Transverse colon (tissue), 4 donors: ENCODE measurements at regions not wholly inside any gene's neighbourhood (a gene's known extent, or its start where the extent isn't known, plus 50 kb on each side); places are given as distances from the start of the nearest gene placed in this dataset.

Experiments
- DNase-seq: peaks from one replicate; pipeline ENCODE4 v3.0.0-alpha.2; 2019
- H3K27ac ChIP-seq, 4 donors: fragments of 200-600 bp; sonication (generic); 2 replicates each; pipeline ENCODE4 v1.5.1; 2016 to 2018; ENCODE audit warnings: inconsistent platforms in 4 of 4
- H3K27me3 ChIP-seq: fragments of 200-600 bp; sonication (generic); 2 replicates; pipeline ENCODE4 v1.5.1; 2017; ENCODE audit warnings: inconsistent platforms
- H3K36me3 ChIP-seq, 4 donors: fragments of 200-600 bp; sonication (generic); 2 replicates each; pipeline ENCODE4 v1.5.1; 2017 to 2019; ENCODE audit warnings: inconsistent platforms in 4 of 4
- H3K4me1 ChIP-seq, 4 donors: fragments of 200-600 bp; sonication (generic); 2 replicates each; pipeline ENCODE4 v1.5.1; 2017 to 2020; ENCODE audit warnings: inconsistent platforms in 4 of 4
- H3K4me3 ChIP-seq, 4 donors: fragments of 200-600 bp; sonication (generic); 1 replicate in 1 of 4; 2 replicates in 3 of 4; pipeline versions ENCODE4 v1.5.1 to v1.6.1; 2017 to 2019; ENCODE audit warnings: inconsistent platforms in 4 of 4
- H3K9me3 ChIP-seq, 2 donors: fragments of 200-600 bp; sonication (generic); 2 replicates each; pipeline ENCODE4 v1.5.1; 2017 to 2019; ENCODE audit warnings: inconsistent platforms in 2 of 2
- CTCF ChIP-seq, 5 experiments: fragments of 200-600 bp in 3 of 5; fragments of 450-650 bp in 2 of 5; sonication (generic) in 3 of 5; IDR thresholded peaks; 1 replicate in 2 of 5; 2 replicates in 3 of 5; pipeline ENCODE4 v1.5.1; 2016 to 2017; ENCODE audit warnings: antibody characterized with exemption in 5 of 5, inconsistent platforms in 3 of 5, mild to moderate bottlenecking in 2 of 5, moderate library complexity in 1 of 5
- EP300 ChIP-seq: sonication (generic); formaldehyde crosslinking; IDR thresholded peaks from one replicate; pipeline ENCODE4 v1.6.1; 2017; ENCODE audit warnings: antibody characterized with exemption, low read depth
- POLR2A ChIP-seq: fragments of 450-650 bp; IDR thresholded peaks from one replicate; pipeline ENCODE4 v1.6.1; 2016; ENCODE audit warnings: antibody characterized with exemption, mild to moderate bottlenecking, moderate library complexity
- POLR2AphosphoS5 ChIP-seq, 3 donors: sonication (generic); formaldehyde crosslinking; IDR thresholded peaks; one replicate each; pipeline ENCODE4 v1.6.1; 2016; ENCODE audit warnings: antibody characterized with exemption in 3 of 3
- WGBS, 2 donors: methylation state at CpG; one replicate each; pipeline ENCODE4 v1.1.5; 2018; ENCODE audit warnings: low coverage in 1 of 2; 5-methylcytosine and 5-hydroxymethylcytosine counted together
- in situ Hi-C, 4 donors: fragments of 200-750 bp; cut with MboI; loops; one replicate each; pipeline versions ENCODE4 v1.15.0 to v1.15.1; 2017; ENCODE audit warnings: low sequenced_read_pairs in 3 of 4, low pct_ligation_motif_present in 1 of 4, low pct_unique_long_range_greater_than_20kb in 1 of 4
- intact Hi-C: fragments of 100-400 bp; cut with DNase I; formaldehyde crosslinking; loops from one replicate; pipeline ENCODE4 v1.15.1; 2023; ENCODE audit warnings: low total_unique reads

DNA sequence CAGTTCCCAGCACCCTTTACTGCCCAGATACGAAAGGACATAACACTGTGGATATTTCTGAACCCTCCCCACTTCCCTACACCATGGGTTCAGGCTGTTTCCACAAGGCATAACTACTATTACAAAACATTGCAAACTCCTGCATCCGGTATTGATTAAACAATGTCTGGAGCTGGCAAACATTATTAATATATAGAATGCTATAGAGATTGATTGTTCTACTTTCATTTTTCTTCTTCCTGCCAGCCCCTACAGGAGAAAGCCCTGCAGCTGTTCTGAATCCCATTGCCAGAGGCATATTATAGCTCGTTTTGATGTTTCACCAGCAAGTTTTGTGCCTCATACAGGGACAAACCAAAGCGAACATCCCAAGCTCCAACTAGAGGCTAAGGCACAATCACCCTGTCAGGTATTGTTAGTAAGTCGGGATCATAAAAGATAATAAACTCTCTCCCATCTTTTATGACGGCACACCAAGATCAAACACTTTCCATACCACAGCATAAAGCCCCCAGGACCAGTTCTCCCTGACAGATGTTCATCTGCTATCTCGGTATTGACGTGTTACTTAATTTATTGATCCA is 331.1 kb upstream of the NT5E start:
- H3K9me3 ChIP-seq, result no peaks in the 10 kb centered on the region
- H3K27ac ChIP-seq, result no peak overlapping the region
- TF ChIP-seq CTCF (IDR thresholded peaks at IDR 0.05) (no peak), POLR2AphosphoS5 (IDR thresholded peaks at IDR 0.05) (no peak), POLR2A (no peak), EP300 (no peak)
- 50 to 54% methylated on average over 5 to 8 of the region's 8 CpGs for WGBS, 2 donors
- no peak for DNase-seq
- intact Hi-C loops, result no loop called here
- no peak overlapping the region for H3K4me3 ChIP-seq
- no peaks in the 10 kb centered on the region for H3K4me1 ChIP-seq
- H3K36me3 ChIP-seq, result no peaks in the 10 kb centered on the region
- no peaks in the 10 kb centered on the region for H3K27me3 ChIP-seq
- in situ Hi-C loops, result no loop called here

GRCh38 chr6:85118233-85118632 is 331.6 kb upstream of the NT5E start:
- in situ Hi-C loops (no loop called here), intact Hi-C loops (no loop called here)
- Histone ChIP-seq H3K36me3 (no peaks in the 10 kb centered on the region), H3K4me3 (no peak overlapping the region), H3K27ac (no peak overlapping the region), H3K4me1 (no peaks in the 10 kb centered on the region), H3K9me3 (no peaks in the 10 kb centered on the region), H3K27me3 (no peaks in the 10 kb centered on the region)
- no peak for TF ChIP-seq CTCF (IDR thresholded peaks at IDR 0.05)
- TF ChIP-seq EP300, result no peak
- TF ChIP-seq POLR2A, result no peak
- no peak for TF ChIP-seq POLR2AphosphoS5 (IDR thresholded peaks at IDR 0.05)
- no peak for DNase-seq
- 63 to 76% methylated on average over 4 to 5 of the region's 5 CpGs for WGBS, 2 donors

- Histone ChIP-seq H3K9me3 (no peaks in the 10 kb centered on the region), H3K36me3 (no peaks in the 10 kb centered on the region), H3K27ac (no peak overlapping the region), H3K4me3 (no peak overlapping the region), H3K4me1 (no peaks in the 10 kb centered on the region), H3K27me3 (no peaks in the 10 kb centered on the region)
- intact Hi-C loops (no loop called here), in situ Hi-C loops (no loop called here)
- TF ChIP-seq CTCF (IDR thresholded peaks at IDR 0.05) (no peak), POLR2AphosphoS5 (IDR thresholded peaks at IDR 0.05) (no peak)
- no peak for DNase-seq
- 81% methylated on average over 3 of the region's 3 CpGs; no CpG with 5 or more reads in 1 of the 2 donors for WGBS, 2 donors
Measured at GRCh38 chr6:85116475-85116874, 333.4 kb upstream of the NT5E start.

DNA sequence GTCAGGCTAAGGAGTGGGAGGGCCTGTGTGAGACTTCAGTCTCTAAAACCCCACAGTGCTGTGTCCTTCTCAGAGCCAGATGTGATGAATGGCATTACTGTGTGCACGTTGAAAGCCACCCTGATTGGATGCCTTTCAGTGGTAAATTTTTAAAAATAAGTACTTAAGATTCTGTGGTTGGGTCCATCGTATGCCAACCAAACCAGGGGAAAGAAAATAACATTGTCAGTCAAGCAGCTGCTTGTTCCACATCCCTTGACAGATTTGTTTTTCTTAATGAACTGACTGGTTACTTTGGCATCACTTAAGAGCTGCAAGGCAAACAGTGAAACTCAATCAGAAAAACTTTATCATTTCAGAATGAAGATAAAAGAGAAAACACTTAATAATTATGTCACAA is 334.0 kb upstream of the NT5E start:
- 84 to 100% methylated on average over 2 of the region's 2 CpGs for WGBS, 2 donors
- in situ Hi-C loops, result no loop called here
- no peaks in the 10 kb centered on the region for H3K36me3 ChIP-seq
- H3K27ac ChIP-seq, result no peak overlapping the region
- H3K27me3 ChIP-seq, result no peaks in the 10 kb centered on the region
- H3K4me1 ChIP-seq, result no peaks in the 10 kb centered on the region
- TF ChIP-seq POLR2AphosphoS5 (IDR thresholded peaks at IDR 0.05), result no peak
- TF ChIP-seq CTCF (IDR thresholded peaks at IDR 0.05), result no peak
- no peak for TF ChIP-seq POLR2A
- no peak for TF ChIP-seq EP300
- H3K9me3 ChIP-seq, result no peaks in the 10 kb centered on the region
- no peak overlapping the region for H3K4me3 ChIP-seq
- intact Hi-C loops, result no loop called here
- no peak for DNase-seq
